GM12865 (cell line): ENCODE measurements at regions not wholly inside any gene's neighbourhood (a gene's known extent, or its start where the extent isn't known, plus 50 kb on each side); places are given as distances from the start of the nearest gene placed in this dataset.

Experiments
- DNase-seq: peaks from one replicate; pipeline ENCODE4 v3.0.0; 2010; ENCODE audit warnings: low read depth
- H3K4me3 ChIP-seq: 2 replicates; pipeline ENCODE4 v1.5.1; 2011; ENCODE audit warnings: mild to moderate bottlenecking, low read depth, low read length, control low read depth
- CTCF ChIP-seq: IDR thresholded peaks from 2 replicates; pipeline ENCODE4 v1.5.1; 2011; ENCODE audit warnings: low read length, control low read depth, low read depth, inconsistent platforms; ENCODE audit not compliant: insufficient read depth; ENCODE audit errors: missing control alignments

GRCh38 chr11:39247570-39248137 lies 2211.8 kb downstream of the LRRC4C start:
- DNase-seq: no peak
- no peak overlapping the region for H3K4me3 ChIP-seq

GRCh38 chr11:39239553-39239952 lies 2219.9 kb downstream of the LRRC4C start:
- TF ChIP-seq CTCF: no peak
- no peak overlapping the region for H3K4me3 ChIP-seq
- no peak for DNase-seq

More at GRCh38 chr11:39247570-39248137, 2211.8 kb downstream of the LRRC4C start:
- TF ChIP-seq CTCF: no peak

GRCh38 chr11:39236916-39237315 lies 2222.5 kb downstream of the LRRC4C start:
- no peak overlapping the region for H3K4me3 ChIP-seq
- DNase-seq: no peak
- no peak for TF ChIP-seq CTCF

- no peak overlapping the region for H3K4me3 ChIP-seq
- no peak for TF ChIP-seq CTCF
- no peak for DNase-seq
These were observed 2237.8 kb downstream of the LRRC4C start for GRCh38 chr11:39221550-39222138.

- H3K4me3 ChIP-seq: no peak overlapping the region
- TF ChIP-seq CTCF: no peak
- no peak for DNase-seq
These were observed 2238.8 kb downstream of the LRRC4C start for GRCh38 chr11:39220501-39221230.

GRCh38 chr11:39220069-39220468 lies 2239.4 kb downstream of the LRRC4C start:
- DNase-seq: no peak
- TF ChIP-seq CTCF: no peak
- H3K4me3 ChIP-seq: no peak overlapping the region
